AG09309 (cell line): ENCODE measurements at regions not wholly inside any gene's neighbourhood (a gene's known extent, or its start where the extent isn't known, plus 50 kb on each side); places are given as distances from the start of the nearest gene placed in this dataset.
"Not testable (repeated sequence)": the region's sequence is repeated elsewhere in the genome, so short reads cannot be mapped to it uniquely, and the experiment has no call there.

Experiments used
- DNase-seq: peaks from one replicate; pipeline ENCODE4 v3.0.0-alpha.2; 2010; ENCODE audit warnings: low read depth
- H3K4me3 ChIP-seq: 2 replicates; pipeline ENCODE4 v1.5.1; 2011; ENCODE audit warnings: mild to moderate bottlenecking, low read depth, low read length, moderate library complexity; ENCODE audit not compliant: control insufficient read depth
- CTCF ChIP-seq: IDR thresholded peaks from 2 replicates; pipeline ENCODE4 v1.5.1; 2011; ENCODE audit warnings: mild to moderate bottlenecking, low read depth, low read length, inconsistent platforms; ENCODE audit not compliant: insufficient read depth, control insufficient read depth; ENCODE audit errors: missing control alignments

DNA sequence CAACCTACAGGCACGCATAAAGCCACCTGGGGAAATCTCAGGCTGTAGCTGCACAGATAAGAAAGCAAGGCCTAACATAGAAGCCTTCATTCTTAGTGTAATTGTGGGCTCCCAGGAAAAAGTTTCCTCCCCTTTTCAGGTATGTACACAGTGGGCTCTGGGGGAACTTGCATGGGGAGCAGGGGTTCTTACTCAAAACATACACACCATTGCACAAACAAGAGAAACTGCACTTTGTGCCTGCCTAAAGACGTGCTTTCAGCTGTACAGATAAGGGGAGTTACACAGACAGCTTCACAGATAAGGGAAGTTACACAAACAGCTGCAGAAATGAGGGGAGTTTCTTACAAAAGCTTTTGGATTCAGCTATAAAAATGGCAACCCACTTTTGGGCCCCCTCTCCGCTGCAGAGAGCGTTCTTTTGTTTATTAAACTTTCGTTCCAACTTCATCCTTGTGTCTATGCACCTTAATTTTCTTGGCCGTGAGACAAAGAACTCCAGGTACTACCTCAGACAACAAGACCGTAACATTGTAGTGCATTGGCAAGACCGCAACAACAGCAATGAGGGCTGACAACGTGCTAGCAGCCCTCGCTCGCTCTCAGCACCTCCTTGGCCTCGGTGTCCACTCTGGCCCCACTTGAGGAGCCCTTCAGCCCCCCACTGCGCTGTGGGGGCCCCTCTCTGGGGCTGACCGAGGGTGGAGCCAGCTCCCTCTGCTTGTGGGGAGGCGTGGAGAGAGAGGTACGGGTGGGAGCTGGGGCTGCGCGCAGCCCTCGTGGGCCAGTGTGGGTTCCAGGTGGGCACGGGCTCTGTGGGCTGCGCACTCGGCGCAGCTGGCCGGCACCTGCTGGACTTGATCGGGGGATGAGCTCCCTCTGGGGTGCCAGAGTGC lies 317.5 kb downstream of the RAPGEF2 start:
- no peak for DNase-seq
- TF ChIP-seq CTCF = no peak
- H3K4me3 ChIP-seq = no peak overlapping the region

- H3K4me3 ChIP-seq = not testable (repeated sequence)
Measured at GRCh38 chr4:159421058-159421419, 318.2 kb downstream of the RAPGEF2 start.

DNA sequence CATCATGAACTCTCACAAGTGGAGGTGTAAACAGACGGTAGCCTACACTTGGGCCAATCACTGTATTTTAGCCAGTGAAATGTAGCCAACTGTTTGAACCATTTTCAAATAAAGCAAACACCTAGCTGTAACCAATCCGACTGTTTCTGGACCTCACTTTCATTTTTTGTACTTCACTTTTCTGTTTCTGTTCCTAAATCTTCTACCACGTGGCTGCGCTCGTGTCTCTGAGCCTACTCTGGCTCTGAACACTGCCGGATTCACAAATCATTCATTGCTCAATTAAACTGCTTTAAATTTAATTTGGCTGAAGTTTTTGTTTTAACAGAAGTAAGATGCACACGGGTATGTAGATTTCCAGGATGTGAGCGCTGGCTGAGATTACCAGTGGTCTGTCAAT lies 319.1 kb downstream of the RAPGEF2 start:
- no peak for TF ChIP-seq CTCF
- DNase-seq = no peak

More at GRCh38 chr4:159421058-159421419, 318.2 kb downstream of the RAPGEF2 start:
- not testable (repeated sequence) for DNase-seq

DNA sequence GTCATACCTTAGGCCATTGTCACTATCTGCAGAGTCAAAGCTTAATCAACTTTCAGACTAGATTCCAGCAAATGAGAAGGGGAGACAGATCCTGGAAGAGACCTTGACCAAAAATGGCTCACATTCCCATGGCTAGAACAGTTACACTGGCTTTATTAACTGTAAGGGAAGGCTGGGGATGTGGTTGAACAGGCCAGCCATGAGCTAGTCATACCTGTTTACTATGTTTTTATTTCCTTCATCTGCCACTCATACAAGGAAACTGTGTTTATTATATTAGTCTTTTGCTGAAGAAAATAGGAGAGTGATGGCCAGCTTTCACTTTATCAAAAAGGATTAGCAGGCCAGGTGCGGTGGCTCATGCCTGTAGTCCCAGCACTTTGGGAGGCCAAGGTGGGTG lies 319.7 kb downstream of the RAPGEF2 start:
- no peak overlapping the region for H3K4me3 ChIP-seq
- no peak for DNase-seq
- TF ChIP-seq CTCF = no peak

More for the DNA sequence above, 319.1 kb downstream of the RAPGEF2 start:
- H3K4me3 ChIP-seq = no peak overlapping the region

GRCh38 chr4:159425737-159426305 lies 322.9 kb downstream of the RAPGEF2 start:
- no peak for TF ChIP-seq CTCF
- DNase-seq = no peak
- H3K4me3 ChIP-seq = no peak overlapping the region

DNA sequence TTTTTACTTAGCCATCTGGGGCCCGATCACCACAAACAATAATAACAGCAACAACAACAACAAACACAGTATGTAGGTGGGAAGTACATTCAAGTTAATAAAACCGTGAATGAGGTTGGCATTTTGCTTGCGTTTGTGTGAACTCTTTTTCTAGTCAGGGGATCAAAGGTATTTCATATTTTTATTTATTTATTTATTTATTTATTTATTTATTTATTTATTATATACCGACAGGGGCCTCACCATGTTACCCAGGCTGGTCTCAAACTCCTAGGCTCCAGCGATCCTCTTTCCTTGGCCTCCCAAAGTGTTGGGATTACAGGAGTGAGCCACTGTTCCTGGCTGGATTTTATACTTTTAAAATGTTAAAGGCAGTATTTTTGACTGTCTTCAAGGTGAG lies 325.4 kb downstream of the RAPGEF2 start:
- H3K4me3 ChIP-seq = no peak overlapping the region
- no peak for TF ChIP-seq CTCF
- no peak for DNase-seq

DNA sequence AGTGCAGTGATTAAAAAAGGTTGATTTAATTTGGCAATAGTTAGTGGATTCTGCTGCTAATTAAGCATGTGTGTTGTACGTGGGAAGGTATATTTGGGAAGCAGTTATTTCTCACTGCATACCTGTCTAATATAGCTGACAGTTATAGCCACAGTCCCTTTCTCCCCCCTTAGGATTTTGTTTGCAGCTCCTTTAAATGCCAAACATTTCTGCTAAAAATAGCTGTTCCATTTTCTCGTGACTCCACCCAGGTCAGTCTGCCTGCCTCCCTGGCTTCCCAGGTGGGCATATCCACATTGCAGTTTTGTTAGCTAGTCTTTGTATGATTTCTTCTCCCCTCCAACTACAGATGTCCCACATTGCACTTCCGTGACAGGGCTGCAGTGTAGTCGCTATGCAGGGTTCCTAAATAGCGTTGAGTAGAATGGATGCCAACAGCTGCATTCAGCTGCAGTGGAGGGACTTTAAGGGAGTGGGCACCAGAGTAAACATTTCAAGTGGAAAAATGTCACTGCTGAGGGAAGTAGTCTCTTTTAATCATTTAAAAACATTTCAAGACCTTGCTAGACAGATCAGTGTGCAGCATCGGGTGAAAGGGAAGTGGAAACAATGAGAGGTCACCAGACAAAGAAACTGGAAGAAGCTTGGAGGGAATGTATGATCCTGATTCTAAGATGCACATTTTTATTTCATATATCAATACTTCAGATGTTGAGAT lies 326.3 kb downstream of the RAPGEF2 start:
- H3K4me3 ChIP-seq = no peak overlapping the region
- no peak for DNase-seq
- TF ChIP-seq CTCF = no peak
